ENCODE measurements at regions not wholly inside any gene's neighbourhood (a gene's known extent, or its start where the extent isn't known, plus 50 kb on each side); places are given as distances from the start of the nearest gene placed in this dataset.

- DNase-seq = no peak
Measured at GRCh38 chr13:65872448-65872847, 1357.7 kb downstream of the PCDH9 start.

GRCh38 chr13:65868884-65869283 is 1361.3 kb downstream of the PCDH9 start:
- no peak for DNase-seq

- DNase-seq = no peak
Measured at GRCh38 chr13:65868099-65868498, 1362.0 kb downstream of the PCDH9 start.

- no peak for DNase-seq
Measured at GRCh38 chr13:65866138-65866537, 1364.0 kb downstream of the PCDH9 start.

- no peak for DNase-seq
Measured at GRCh38 chr13:65865206-65865605, 1364.9 kb downstream of the PCDH9 start.

GRCh38 chr13:65864039-65864438 is 1366.1 kb downstream of the PCDH9 start:
- DNase-seq = no peak

- DNase-seq = no peak
Measured at GRCh38 chr13:65860306-65860705, 1369.8 kb downstream of the PCDH9 start.

- no peak for DNase-seq
Measured at GRCh38 chr13:65857942-65858565, 1372.1 kb downstream of the PCDH9 start.

- no peak for DNase-seq
Measured at GRCh38 chr13:65856431-65856830, 1373.7 kb downstream of the PCDH9 start.

- DNase-seq = peak in 1 of 4 experiments; percentile 6
Measured at GRCh38 chr13:65855242-65855805, 1374.8 kb downstream of the PCDH9 start.

GRCh38 chr13:65854431-65854830 is 1375.7 kb downstream of the PCDH9 start:
- DNase-seq = no peak

GRCh38 chr13:65844266-65844841 is 1385.8 kb downstream of the PCDH9 start:
- DNase-seq = no peak

GRCh38 chr13:65843314-65843731 is 1386.8 kb downstream of the PCDH9 start:
- no peak for DNase-seq

- DNase-seq = no peak
Measured at GRCh38 chr13:65841156-65841555, 1389.0 kb downstream of the PCDH9 start.

GRCh38 chr13:65836066-65836465 is 1394.1 kb downstream of the PCDH9 start:
- DNase-seq = no peak

- DNase-seq = no peak
Measured at GRCh38 chr13:65834897-65835296, 1395.2 kb downstream of the PCDH9 start.

- DNase-seq = no peak
Measured at GRCh38 chr13:65830411-65831205, 1399.5 kb downstream of the PCDH9 start.

- no peak for DNase-seq
Measured at GRCh38 chr13:65829241-65830008, 1400.7 kb downstream of the PCDH9 start.

GRCh38 chr13:65826657-65827056 is 1403.5 kb downstream of the PCDH9 start:
- no peak for DNase-seq

GRCh38 chr13:65825039-65825438 is 1405.1 kb downstream of the PCDH9 start:
- DNase-seq = no peak

- DNase-seq = no peak
Measured at GRCh38 chr13:65808061-65808460, 1422.1 kb downstream of the PCDH9 start.

- DNase-seq = no peak
Measured at GRCh38 chr13:65803530-65804392, 1426.4 kb downstream of the PCDH9 start.

All from suppressor macrophage (primary cell).